HG02885 (cell line): ENCODE measurements at regions not wholly inside any gene's neighbourhood (a gene's known extent, or its start where the extent isn't known, plus 50 kb on each side); places are given as distances from the start of the nearest gene placed in this dataset.

Experiments used
- ATAC-seq: cut with Tn5 transposase; IDR thresholded peaks from one replicate; pipeline ENCODE4 v1.9.1; 2021; ENCODE audit warnings: mild to moderate bottlenecking; ENCODE audit not compliant: unreplicated experiment, poor library complexity

- ATAC-seq, result no peak
These were observed 425.3 kb upstream of the CDH6 start for GRCh38 chr5:30768056-30768690.

- no peak for ATAC-seq
These were observed 427.8 kb upstream of the CDH6 start for GRCh38 chr5:30765706-30766105.

GRCh38 chr5:30765227-30765626 is 428.3 kb upstream of the CDH6 start:
- no peak for ATAC-seq

GRCh38 chr5:30764704-30765103 is 428.8 kb upstream of the CDH6 start:
- no peak for ATAC-seq

DNA sequence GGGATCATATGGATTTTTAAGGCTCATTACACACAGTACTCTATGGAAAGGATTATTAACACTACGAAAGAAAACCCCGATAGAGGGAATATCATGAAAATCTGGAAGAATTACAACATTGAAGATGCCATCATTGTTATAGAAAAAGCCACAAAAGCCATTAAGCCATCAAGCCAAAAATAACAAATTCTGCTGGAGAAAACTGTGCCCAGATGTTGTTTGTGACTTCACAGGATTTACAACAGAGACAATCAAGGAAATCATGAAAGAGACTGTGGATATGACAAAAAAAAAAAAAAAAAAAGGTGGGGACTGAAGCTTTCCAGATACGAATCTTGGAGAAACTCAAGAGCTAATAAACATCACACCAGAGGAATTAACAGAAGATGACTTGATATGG is 433.8 kb upstream of the CDH6 start:
- ATAC-seq, result no peak

GRCh38 chr5:30752015-30752414 is 441.5 kb upstream of the CDH6 start:
- no peak for ATAC-seq

GRCh38 chr5:30749971-30750370 is 443.5 kb upstream of the CDH6 start:
- no peak for ATAC-seq

DNA sequence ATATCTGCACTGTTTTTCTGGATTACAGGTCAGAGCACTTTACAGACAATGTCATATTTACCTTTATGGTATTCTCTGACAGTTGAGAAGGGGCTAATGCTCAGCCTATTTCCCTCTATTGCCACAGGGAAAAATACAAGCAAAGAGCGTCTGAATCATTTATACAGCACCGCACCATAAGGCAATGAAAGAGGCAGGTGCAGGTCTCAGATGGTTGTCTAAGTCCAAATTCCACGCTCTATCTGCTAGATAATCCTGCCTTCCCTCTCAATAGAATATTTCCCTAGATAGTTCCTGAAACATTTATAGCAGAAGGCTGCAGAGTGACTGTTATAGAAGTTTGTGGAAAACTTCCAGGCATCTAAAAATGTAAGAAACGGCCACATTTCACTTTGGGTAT is 446.1 kb upstream of the CDH6 start:
- ATAC-seq, result no peak

DNA sequence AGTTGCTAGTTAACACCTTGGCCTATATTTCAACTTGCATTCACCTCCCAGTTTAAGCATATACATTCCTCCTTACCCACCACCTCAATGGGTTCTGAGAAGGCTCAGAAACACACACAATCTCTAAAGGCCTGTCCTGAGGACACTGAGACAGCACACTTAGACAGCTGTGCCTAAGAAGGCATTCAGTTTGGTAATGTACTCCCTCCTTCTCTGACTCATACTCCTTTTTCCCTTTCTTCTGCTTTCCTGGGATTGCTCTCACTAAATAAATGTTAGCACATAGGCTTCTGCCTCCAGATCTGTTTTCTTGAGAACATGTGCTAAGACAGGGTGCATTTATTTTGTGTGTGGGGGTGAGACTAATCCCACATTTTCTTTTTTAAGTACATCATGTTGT is 456.8 kb upstream of the CDH6 start:
- no peak for ATAC-seq

DNA sequence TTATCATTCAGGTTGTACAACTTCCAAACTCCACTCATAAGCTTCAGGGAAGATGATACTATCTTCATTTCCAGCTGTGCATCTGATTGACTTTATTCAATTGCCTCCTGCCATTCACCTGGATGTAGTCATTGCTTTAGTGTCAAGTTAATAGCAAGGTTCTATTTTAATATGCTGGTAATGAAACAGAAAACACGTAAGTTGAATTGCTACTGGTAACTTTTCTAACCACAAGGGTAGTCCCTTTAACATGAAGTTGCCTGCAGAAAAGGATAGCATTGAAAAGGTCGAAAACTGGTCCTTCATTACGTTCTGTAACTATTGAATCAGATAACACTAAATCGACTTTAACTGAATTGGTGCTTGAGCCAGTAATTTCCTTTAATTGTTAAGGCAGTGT is 459.4 kb upstream of the CDH6 start:
- no peak for ATAC-seq

DNA sequence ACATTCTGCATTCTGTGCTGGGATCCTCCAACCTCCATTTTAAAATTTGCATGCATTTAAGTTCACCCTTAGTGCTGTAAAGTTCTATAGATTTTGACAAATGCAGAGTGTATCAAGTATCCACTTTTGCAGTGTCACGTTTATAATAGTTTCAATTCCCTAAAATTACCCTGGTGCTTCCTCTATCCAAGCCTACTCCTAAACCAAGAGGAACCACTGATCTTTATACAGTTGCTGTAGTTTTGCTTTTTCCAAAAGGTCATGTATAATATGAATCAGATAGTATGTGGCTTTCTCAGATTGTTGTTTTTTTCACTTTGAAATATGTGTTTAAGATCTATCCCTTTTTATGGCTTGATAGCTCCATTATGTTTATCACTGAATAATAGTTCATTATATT is 468.4 kb upstream of the CDH6 start:
- ATAC-seq, result no peak

DNA sequence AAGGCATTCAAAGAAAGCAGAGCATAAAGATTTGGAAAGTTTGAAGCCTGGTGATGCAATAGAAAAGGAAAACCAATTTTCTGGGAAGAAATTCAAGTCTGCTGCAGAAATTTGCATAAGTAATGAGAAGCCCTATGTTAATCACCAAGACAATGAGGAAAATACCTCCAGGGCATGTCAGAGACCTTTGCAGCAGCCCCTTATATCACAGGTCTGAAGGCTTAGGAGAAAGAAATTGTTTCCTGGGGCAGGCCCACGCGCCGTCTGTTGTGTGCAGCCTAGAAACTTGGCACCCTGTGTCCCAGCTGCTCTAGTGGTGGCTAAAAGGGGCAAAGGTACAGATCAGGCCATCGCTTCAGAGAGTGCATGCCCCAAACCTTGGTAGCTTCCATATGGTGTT is 495.3 kb upstream of the CDH6 start:
- ATAC-seq, result no peak

DNA sequence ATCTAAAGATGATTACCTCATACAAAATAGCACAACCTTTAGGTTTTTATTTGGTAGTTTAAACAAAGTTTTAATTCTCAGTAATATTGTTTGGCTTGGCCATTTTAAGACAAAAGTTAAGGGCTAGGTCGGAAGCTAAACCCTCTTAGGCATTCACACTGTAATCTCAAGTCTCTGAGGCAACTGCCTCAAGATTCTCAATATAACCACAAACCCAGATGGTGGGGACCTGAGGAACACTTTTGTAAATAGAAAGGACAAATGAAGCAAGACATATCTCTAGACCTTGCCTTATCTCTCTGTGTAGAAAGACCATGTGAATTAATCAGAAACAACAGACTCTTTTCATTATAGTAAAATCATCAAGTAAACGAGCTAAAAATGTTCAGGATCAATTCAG is 500.2 kb upstream of the CDH6 start:
- no peak for ATAC-seq

DNA sequence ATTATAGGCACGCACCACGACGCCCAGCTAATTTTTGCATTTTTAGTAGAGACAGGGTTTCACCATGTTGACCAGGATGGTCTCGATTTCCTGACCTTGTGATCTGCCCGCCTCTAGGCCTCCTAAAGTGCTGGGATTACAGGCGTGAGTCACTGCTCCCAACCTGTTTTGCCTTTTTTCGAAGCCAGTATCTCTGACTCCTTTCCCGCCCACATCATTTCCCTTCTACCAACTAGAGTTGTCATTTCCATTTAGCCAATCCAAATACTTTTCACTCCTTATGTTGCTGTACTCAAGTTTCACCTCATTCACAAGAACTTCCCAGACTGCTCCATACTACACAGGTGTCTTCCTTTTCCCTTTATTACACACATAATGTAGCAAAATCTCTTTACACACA is 502.6 kb upstream of the CDH6 start:
- ATAC-seq, result no peak

GRCh38 chr5:30687461-30687860 is 506.0 kb upstream of the CDH6 start:
- ATAC-seq, result no peak

- no peak for ATAC-seq
These were observed 507.0 kb upstream of the CDH6 start for GRCh38 chr5:30686530-30686929.

- ATAC-seq, result no peak
These were observed 517.2 kb upstream of the CDH6 start for GRCh38 chr5:30676223-30676840.

- no peak for ATAC-seq
These were observed 526.2 kb upstream of the CDH6 start for GRCh38 chr5:30667293-30667692.

DNA sequence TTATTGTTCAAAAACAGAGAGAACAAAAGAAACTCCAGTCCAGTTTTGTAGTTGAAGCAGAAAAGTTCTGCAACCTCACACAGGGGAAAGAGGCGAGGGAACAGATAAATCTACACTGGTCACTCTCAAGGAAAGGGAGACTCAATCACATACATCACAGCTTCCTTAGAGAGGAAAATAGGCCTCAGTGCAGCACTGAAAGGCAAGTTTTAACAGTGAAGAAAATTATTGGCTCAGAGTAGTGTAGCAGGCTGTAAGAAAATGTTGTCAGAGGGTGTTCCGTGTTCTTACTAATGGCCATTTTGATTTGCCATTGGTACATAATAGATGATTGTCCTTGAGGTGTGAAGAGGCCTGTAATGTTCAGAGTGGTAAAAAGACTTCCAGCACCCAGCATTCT is 530.0 kb upstream of the CDH6 start:
- ATAC-seq, result no peak

DNA sequence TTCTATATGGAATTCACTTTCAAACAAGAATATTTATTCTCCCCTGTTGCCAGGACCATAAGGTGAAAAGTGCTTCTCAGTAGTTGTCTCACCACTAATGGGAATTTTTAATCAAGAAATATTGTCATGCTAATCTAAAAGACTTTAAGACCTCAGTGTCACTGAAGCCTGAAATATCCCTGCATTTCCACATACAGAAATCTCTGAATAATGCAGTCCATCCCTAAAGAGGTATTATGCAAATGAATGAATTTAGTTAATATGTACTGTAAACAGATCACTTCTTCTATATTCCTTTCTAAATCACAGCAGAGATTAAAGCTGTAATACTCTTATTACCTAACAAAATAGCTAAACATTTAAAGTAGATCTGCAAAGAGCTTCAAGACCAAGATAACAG is 531.1 kb upstream of the CDH6 start:
- ATAC-seq, result no peak

DNA sequence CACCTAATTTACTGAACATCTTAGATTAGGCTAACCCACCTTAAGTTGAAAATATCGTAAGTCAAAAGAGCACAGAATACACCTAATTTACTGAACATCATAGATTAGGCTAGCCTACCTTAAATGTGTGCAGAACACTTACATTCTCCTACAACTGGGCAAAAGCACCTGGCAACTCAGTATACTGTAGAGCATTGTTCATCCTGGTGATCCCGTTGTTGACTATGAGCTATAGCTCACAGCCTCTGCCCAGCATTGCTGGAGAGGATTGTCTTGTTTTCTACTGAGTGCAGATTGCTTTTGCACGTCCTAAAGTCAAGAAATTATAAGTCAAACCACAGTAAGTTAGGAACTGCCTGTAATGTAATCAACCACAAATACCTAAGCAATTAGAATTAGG is 531.8 kb upstream of the CDH6 start:
- no peak for ATAC-seq

DNA sequence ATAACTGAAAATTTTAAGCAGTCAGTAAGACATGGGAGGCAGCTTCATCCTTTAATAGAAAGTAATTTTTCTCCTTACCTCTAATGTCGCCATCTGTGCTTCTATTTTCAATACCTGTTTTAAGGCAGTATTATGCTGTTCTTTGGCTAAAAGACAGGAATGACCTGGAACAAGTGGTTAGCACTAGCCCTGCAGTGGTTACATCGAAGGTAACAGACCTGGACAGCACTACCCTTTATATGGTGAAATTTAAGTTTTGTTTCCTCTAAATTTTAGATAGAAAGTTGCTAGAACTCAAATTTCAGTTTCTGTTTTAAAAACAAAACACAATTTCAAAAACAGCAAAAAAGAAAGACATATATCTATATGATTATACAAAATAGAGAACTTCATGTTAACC is 534.1 kb upstream of the CDH6 start:
- no peak for ATAC-seq

DNA sequence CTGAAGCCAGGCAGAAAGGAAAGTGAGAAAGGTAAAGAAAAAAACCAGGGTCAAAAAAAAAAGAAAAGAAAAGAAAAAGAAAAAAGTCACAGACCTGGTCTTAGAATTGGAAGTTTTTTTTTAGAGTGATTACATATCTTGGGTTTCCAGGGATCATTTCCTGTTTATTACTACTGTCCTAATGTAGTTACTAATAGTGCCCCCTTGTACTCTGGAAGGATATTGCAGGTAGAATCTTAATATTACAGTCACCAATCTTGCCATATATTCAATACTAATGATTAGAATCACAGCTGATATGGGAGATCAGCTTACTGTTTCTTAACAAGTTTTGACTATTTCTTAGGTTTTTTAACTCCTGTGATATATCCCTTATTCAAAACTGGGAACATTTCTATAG is 543.2 kb upstream of the CDH6 start:
- no peak for ATAC-seq
